SKM-1 (cell line): ENCODE measurements at regions not wholly inside any gene's neighbourhood (a gene's known extent, or its start where the extent isn't known, plus 50 kb on each side); places are given as distances from the start of the nearest gene placed in this dataset.

Source experiments
- DNase-seq: peaks from one replicate; lab custom pipeline; 2025; ENCODE audit not compliant: unreplicated experiment; lab: John Stamatoyannopoulos, UW

GRCh38 chr6:141337191-141337590, 795.5 kb upstream of the GJE1 start:
- DNase-seq = no peak

- no peak for DNase-seq
Measured at GRCh38 chr6:141335477-141336273, 797.0 kb upstream of the GJE1 start.

GRCh38 chr6:141326925-141327324, 805.8 kb upstream of the GJE1 start:
- DNase-seq = no peak

- no peak for DNase-seq
Measured at GRCh38 chr6:141326426-141326825, 806.3 kb upstream of the GJE1 start.

GRCh38 chr6:141321493-141322347, 811.0 kb upstream of the GJE1 start:
- DNase-seq = no peak

GRCh38 chr6:141316236-141316635, 816.5 kb upstream of the GJE1 start:
- no peak for DNase-seq

- no peak for DNase-seq
Measured at GRCh38 chr6:141313986-141314385, 818.7 kb upstream of the GJE1 start.

GRCh38 chr6:141309295-141309694, 823.4 kb upstream of the GJE1 start:
- no peak for DNase-seq

- no peak for DNase-seq
Measured at GRCh38 chr6:141307309-141307998, 825.3 kb upstream of the GJE1 start.

- DNase-seq = no peak
Measured at GRCh38 chr6:141303907-141304306, 828.8 kb upstream of the GJE1 start.

GRCh38 chr6:141301779-141302178, 830.9 kb upstream of the GJE1 start:
- no peak for DNase-seq

GRCh38 chr6:141290941-141291721, 841.6 kb upstream of the GJE1 start:
- DNase-seq = no peak

- DNase-seq = no peak
Measured at GRCh38 chr6:141288947-141289346, 843.8 kb upstream of the GJE1 start.

- no peak for DNase-seq
Measured at GRCh38 chr6:141282263-141282662, 850.5 kb upstream of the GJE1 start.

GRCh38 chr6:141269684-141270083, 863.0 kb upstream of the GJE1 start:
- DNase-seq = no peak

GRCh38 chr6:141267420-141267819, 865.3 kb upstream of the GJE1 start:
- DNase-seq = no peak

GRCh38 chr6:141265756-141266623, 866.7 kb upstream of the GJE1 start:
- no peak for DNase-seq

GRCh38 chr6:141264101-141264500, 868.6 kb upstream of the GJE1 start:
- DNase-seq = no peak

- DNase-seq = no peak
Measured at GRCh38 chr6:141261672-141262060, 871.1 kb upstream of the GJE1 start.
